ENCODE measurements at regions not wholly inside any gene's neighbourhood (a gene's known extent, or its start where the extent isn't known, plus 50 kb on each side); places are given as distances from the start of the nearest gene placed in this dataset.

- DNase-seq (ENCODE audit: extremely low read depth in 1 of 11, low read depth in 9 of 11, low spot score in 4 of 11): no peak
Observed at GRCh38 chr6:164018133-164018532, 603.6 kb downstream of the QKI start.

- no peak for DNase-seq (ENCODE audit: extremely low read depth in 1 of 11, low read depth in 9 of 11, low spot score in 4 of 11)
Observed at GRCh38 chr6:164016056-164016455, 601.5 kb downstream of the QKI start.

GRCh38 chr6:164015088-164015484, 600.6 kb downstream of the QKI start:
- no peak for DNase-seq (ENCODE audit: extremely low read depth in 1 of 11, low read depth in 9 of 11, low spot score in 4 of 11)

- DNase-seq (ENCODE audit: extremely low read depth in 1 of 11, low read depth in 9 of 11, low spot score in 4 of 11): no peak
Observed at GRCh38 chr6:164014346-164015087, 600.0 kb downstream of the QKI start.

GRCh38 chr6:164013480-164014208, 599.1 kb downstream of the QKI start:
- DNase-seq (ENCODE audit: extremely low read depth in 1 of 11, low read depth in 9 of 11, low spot score in 4 of 11): no peak

- DNase-seq (ENCODE audit: extremely low read depth in 1 of 11, low read depth in 9 of 11, low spot score in 4 of 11): no peak
Observed at GRCh38 chr6:164011321-164011720, 596.8 kb downstream of the QKI start.

GRCh38 chr6:164010441-164011103, 596.1 kb downstream of the QKI start:
- DNase-seq (ENCODE audit: extremely low read depth in 1 of 11, low read depth in 9 of 11, low spot score in 4 of 11): no peak

GRCh38 chr6:164008902-164009301, 594.4 kb downstream of the QKI start:
- DNase-seq (ENCODE audit: extremely low read depth in 1 of 11, low read depth in 9 of 11, low spot score in 4 of 11): no peak

GRCh38 chr6:164007881-164008280, 593.4 kb downstream of the QKI start:
- DNase-seq (ENCODE audit: extremely low read depth in 1 of 11, low read depth in 9 of 11, low spot score in 4 of 11): no peak

- no peak for DNase-seq (ENCODE audit: extremely low read depth in 1 of 11, low read depth in 9 of 11, low spot score in 4 of 11)
Observed at GRCh38 chr6:164006459-164006858, 591.9 kb downstream of the QKI start.

GRCh38 chr6:164005004-164005711, 590.6 kb downstream of the QKI start:
- no peak for DNase-seq (ENCODE audit: extremely low read depth in 1 of 11, low read depth in 9 of 11, low spot score in 4 of 11)

GRCh38 chr6:164000276-164000675, 585.8 kb downstream of the QKI start:
- no peak for DNase-seq (ENCODE audit: extremely low read depth in 1 of 11, low read depth in 9 of 11, low spot score in 4 of 11)

- DNase-seq (ENCODE audit: extremely low read depth in 1 of 11, low read depth in 9 of 11, low spot score in 4 of 11): no peak
Observed at GRCh38 chr6:163999475-164000125, 585.1 kb downstream of the QKI start.

- no peak for DNase-seq (ENCODE audit: extremely low read depth in 1 of 11, low read depth in 9 of 11, low spot score in 4 of 11)
Observed at GRCh38 chr6:163998496-163998895, 584.0 kb downstream of the QKI start.

GRCh38 chr6:163996491-163996890, 582.0 kb downstream of the QKI start:
- DNase-seq (ENCODE audit: extremely low read depth in 1 of 11, low read depth in 9 of 11, low spot score in 4 of 11): no peak

GRCh38 chr6:163994566-163994965, 580.0 kb downstream of the QKI start:
- DNase-seq (ENCODE audit: extremely low read depth in 1 of 11, low read depth in 9 of 11, low spot score in 4 of 11): no peak

- DNase-seq (ENCODE audit: extremely low read depth in 1 of 11, low read depth in 9 of 11, low spot score in 4 of 11): no peak
Observed at GRCh38 chr6:163992701-163993100, 578.2 kb downstream of the QKI start.

- no peak for DNase-seq (ENCODE audit: extremely low read depth in 1 of 11, low read depth in 9 of 11, low spot score in 4 of 11)
Observed at GRCh38 chr6:163992056-163992455, 577.5 kb downstream of the QKI start.

- DNase-seq (ENCODE audit: extremely low read depth in 1 of 11, low read depth in 9 of 11, low spot score in 4 of 11): no peak
Observed at GRCh38 chr6:163991321-163991720, 576.8 kb downstream of the QKI start.

Measured in renal cortex interstitium (tissue), 11 donors.